HG03135 (cell line): ENCODE measurements at regions not wholly inside any gene's neighbourhood (a gene's known extent, or its start where the extent isn't known, plus 50 kb on each side); places are given as distances from the start of the nearest gene placed in this dataset.
"Not testable (repeated sequence)": the region's sequence is repeated elsewhere in the genome, so short reads cannot be mapped to it uniquely, and the experiment has no call there.

Experiments
- ATAC-seq: cut with Tn5 transposase; IDR thresholded peaks from one replicate; pipeline ENCODE4 v1.9.1; 2021; ENCODE audit warnings: mild to moderate bottlenecking, moderate library complexity; ENCODE audit not compliant: unreplicated experiment

DNA sequence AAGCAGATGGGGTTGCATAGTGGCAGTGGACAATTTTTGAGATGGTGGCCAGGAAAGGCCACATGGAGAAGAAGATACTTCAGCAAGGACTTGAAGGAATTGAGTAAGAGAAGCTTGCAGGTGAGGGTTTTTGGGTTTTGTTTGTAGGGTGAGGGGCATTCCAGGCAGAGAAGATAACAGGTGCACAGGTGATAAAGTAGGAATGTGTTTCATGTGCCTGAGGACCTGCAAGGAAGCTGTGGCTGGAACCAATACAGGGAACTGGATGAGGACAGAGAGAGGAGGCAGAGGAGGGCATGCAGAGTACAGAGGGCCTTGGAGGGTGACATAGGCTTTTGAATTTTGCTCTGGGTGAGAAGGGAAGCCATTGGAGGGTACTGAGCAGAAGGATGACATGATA lies 314.5 kb downstream of the KLF12 start:
- no peak for ATAC-seq

DNA sequence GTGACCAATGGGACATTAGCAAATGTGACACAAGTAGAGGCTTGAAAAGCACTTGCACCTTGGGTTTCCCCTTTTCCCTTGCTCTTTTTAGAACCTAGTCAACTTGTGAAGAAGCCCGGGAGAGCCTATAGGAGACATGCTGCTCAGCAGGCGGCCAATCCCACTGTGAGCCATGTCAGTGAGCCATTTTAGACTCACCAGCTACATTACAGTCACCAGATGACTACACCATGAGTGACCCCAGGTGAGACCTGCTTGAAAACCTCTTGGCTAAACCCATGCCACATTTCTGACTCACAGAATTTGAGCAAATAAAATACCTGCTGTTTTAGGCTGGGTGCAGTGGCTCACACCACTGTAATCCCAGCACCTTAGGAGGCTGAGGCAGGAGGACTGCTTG lies 317.5 kb downstream of the KLF12 start:
- no peak for ATAC-seq

DNA sequence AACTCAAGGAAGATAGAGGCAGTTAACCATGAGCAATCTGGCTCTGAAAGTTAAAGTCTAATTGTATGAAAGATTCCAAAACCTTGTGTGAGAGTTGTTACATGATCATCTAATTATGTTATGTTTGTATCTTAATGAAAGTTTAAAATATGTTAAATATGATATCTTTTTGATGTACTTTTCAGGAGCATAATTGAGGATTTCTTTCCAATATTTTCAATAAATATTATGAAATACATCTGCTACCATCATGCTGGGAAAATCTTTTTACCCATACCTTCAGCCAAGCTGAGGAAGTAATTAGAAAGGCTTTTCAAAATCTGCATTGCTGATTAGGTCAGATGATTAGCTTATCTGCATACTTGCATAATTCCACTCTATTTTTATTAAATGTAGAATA lies 318.4 kb downstream of the KLF12 start:
- ATAC-seq: no peak

DNA sequence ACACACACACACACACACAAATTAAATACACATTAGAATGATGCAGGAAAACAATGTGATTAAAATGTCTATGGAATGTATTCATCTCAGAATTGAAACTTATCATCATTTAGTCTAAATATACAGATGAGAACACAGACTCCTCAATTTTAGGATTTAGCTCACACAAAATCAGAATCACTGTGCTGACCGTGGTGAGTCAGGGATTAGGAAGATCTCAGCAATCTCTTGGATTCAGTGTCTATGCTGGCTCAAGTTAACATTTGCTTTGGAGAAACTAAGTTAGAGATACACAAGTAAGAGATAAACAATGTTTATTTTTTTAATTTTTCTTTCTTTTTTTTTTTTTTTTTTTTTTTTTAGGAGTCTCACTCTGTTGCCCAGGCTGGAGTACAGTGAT lies 323.6 kb downstream of the KLF12 start:
- no peak for ATAC-seq

DNA sequence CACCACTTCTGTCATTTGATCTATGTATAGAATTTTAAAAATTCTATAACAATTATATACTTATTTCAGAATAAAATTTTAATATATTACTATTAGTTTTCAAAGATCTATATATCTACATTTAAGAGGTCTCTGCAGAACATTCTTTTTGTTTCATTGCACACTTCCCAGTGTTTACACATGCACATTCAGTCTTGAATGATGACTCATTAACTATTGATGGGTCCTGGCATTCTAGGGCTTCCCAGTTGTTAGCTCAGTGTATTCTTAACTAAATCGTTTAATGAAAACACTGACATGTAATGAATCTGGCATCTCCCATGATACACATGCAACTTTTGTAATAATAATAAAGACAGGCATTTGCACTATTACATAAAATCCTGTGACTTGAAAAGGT lies 324.6 kb downstream of the KLF12 start:
- ATAC-seq: no peak

DNA sequence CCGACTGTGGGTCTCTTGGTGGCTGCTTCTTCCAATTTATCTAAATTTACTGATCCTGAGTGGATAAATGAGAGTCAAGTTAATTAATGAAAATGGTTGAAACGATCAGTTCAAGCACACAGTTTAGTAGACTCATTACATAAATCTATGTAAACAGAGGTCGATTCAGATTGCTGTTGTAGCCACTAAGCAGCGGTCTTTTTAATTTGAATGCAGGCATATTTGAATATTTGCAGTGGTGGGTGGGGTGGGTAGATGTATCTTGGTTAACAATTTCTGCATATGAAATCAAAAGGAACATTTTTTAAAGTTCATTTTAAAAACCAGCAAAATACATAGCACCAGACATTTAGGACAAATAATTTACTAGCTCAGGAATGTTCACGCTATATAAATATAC lies 325.9 kb downstream of the KLF12 start:
- ATAC-seq: no peak

DNA sequence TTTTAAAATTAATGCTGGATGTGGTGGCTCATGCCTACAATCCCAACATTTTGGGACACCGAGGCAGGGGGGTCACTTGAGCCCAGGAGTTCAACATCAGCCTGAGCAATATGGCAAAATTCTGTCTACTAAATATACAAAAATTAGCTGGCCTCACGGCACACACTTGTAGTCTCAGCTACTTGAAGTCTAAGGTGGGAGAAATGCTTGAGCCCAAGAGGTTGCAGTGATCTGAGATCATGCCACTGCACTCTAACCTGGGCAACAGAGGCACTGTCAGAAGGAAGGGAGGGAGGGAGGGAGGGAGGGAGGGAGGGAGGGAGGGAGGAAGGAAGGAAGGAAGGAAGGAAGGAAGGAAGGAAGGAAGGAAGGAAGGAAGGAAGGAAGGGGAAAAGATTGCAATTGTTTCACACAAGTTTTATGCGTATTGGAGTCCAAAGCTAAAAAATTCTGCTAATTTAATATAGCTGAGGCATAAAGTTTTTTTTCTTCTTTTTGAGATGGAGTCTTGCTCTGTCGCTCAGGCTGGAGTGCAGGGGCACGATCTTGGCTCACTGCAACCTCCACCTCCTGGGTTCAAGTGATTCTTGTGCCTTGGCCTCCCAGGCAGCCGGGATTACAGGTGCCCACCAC lies 328.8 kb downstream of the KLF12 start:
- ATAC-seq: not testable (repeated sequence)

DNA sequence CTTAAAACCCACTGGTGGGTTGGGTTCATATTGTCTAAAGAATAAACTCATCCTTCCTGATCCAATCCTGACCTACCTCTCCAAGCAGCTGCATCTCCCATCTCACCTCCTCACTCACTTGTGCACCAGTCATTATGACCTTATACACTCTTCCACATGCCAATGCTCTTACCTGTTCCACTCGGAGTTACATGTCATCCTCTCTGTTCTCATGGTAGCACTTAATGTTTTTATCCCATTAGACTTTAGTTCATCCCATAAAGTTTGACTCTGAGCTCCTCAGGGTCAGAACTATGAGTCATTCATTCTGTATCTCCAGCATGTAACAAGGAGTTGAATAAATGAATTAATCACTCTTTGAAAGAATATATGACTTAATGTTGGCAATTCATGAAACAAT lies 330.2 kb downstream of the KLF12 start:
- no peak for ATAC-seq

DNA sequence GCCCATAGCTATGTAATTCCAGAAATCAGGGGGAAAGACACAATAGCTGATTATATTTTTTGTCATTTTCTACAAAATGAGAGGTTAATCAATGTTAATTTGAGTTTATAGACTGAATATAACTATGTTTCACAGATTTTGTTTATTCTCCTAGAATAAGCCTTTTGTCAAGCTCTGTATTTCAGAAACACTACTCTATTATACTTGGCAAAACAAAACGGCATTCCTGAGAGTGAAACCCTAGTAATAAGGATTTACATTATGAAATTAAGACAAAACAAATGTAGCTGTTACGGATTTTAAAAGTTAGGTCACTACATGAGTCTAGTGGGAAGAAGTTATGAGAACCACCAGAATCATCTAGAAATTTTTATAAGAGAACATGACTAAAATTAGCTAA lies 334.2 kb downstream of the KLF12 start:
- no peak for ATAC-seq

DNA sequence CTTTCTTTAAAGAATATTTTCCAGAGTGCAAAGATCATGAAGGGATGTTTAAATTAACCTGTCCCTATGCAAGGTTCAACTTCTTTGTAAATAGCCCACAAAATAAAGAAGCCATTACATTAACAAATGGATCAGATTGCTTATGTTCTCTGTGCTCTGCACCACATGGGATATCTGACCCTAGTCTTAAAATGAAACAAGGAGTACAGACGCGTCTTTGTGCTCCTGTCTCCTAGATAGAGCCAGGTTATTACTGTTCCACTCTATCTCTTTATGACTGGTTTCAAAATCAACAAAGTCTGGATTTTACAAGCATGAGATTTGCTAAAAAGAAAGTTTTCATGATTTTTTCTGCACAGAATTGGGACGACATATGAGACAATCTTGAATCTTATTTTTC lies 339.4 kb downstream of the KLF12 start:
- no peak for ATAC-seq

DNA sequence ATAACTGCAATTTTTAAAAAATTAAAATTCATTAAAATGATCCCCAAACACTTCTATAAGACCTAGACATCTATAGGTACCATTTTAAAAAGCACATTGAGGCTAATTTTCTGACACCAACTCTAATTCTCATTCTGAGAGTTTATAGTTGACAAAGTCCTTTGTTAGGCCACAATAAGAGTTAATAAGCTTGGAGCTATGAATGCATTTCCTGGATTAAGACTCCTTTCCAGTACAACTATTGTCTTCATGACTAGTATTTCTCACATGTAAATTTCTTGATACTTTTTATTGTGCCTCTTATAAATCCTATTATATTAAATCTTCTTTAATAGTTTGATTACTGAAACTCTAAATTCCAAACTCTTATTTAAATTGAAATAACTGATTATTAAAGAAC lies 340.8 kb downstream of the KLF12 start:
- no peak for ATAC-seq

DNA sequence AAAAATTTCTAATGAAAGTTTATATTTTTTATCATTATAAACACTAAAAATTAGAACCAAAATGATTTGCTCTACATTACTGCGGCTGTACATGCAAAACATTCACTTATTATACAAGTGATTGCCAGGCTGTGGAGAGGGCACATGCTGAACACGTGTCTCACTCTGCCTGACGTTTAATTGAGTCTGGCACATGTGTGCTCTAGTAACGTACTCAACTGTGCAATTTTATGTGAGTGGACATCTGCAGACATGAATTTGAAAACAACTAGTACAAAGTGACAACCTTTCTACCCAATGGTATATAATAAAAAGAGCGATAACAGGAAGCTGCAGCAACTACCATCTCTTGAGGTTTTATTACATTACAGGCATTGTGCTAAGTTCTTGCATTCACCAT lies 341.4 kb downstream of the KLF12 start:
- no peak for ATAC-seq

DNA sequence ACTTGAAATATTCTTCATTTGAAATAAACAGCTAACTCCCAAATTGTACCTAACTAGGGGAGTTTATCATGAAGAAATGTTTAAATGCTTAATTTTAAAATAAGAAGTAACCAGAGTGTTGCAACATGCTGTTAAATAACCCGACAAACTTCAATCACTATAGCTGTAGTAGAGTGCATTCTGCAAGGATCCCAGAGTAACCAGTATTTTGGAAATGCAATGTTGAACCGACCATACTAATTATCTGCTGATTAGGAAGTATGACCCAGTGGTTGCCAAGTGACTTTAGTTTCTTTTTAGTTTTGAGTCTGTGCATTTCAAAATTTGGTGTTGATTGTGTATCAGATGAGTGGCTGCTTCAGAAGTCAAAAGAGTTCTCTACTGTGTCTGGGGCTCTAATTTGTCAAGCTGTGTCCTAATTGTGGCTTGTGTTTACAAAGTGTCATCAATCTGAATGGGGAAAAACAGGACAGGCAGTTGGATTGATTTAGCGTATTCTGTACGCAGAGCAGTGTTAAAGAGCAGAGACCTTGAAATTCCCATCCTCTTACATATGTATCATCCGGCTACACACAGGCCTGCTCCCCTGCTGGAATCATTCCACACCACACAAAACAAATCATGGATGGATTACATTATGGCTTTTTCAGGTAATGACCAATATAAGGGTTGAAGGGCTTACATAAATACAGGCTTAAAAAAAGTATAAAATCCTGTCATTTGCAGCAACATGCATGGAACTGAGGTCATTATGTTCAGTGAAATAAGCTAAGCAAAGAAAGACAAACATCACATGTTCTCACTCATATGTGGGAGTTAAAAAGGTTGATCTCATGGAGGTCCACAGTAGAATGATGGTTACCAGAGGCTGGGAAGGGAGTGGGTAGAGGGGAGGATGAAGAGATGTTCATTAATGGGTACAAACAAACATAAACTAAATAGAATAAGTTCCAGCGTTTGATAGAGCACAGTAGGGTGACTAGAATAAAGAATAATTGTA lies 351.5 kb downstream of the KLF12 start:
- ATAC-seq: no peak

DNA sequence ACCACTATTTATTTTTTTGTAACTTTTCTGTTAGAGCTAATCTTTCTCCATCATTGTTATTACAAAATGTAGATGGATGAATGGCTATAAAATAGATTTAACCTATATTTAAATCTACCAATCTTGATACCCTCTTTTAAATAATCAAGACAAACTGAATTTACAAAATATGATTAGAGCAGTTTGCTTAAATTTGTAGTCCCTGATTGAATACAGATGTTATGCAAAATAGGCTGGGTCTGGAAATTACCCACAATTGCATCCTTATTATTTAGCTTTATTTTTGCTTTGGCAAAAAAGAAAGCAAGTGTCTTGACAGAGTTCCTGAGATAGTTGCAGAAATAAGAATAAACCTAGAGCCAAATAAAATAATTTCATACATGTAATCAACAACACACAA lies 352.8 kb downstream of the KLF12 start:
- no peak for ATAC-seq

DNA sequence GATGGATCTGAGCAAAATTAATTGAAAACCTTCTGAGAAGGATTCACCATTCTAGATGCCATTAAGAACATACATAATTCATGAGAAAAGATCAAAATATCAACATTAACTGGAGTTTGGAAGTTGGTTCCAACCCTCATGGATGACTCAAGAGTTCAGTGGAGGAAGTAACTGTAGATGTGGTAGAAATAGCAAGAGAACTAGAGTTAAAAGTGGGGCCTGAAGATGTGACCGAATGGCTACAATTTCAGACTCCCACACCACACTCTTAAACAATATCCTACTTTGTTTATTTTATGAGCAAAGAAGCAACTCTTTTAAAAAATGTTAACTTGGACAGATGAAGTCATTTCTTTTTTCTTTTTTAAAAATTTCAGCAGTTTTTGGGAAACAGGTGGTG lies 354.3 kb downstream of the KLF12 start:
- no peak for ATAC-seq

DNA sequence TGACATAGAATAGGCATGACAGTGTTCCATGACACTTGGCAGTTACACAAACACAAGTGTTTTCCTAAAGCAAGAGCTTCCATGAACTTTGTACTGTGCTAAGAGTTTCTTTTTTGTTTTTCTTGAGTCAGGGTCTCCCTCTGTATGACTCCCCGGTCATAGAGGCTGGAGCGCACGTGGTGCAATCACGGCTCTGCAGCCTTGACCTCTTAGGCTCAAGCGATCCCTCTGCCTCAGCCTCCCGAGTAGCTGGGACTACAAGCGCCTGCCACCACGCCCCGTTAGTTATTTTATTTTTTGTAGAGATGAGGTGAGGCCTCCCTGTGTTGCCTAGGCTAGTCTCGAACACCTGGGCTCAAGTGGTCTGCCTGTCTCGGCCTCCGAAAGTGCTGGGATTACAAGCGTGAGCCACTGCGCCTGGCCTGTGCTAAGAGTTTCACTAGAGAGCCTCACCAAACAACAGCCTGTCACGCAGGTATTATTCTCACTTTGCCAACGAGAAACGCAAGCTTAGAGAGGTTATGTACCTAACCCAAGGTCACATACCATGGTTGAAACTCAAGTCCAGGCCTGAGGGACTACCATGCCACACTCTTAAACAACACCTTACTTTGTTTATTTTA lies 355.9 kb downstream of the KLF12 start:
- no peak for ATAC-seq

DNA sequence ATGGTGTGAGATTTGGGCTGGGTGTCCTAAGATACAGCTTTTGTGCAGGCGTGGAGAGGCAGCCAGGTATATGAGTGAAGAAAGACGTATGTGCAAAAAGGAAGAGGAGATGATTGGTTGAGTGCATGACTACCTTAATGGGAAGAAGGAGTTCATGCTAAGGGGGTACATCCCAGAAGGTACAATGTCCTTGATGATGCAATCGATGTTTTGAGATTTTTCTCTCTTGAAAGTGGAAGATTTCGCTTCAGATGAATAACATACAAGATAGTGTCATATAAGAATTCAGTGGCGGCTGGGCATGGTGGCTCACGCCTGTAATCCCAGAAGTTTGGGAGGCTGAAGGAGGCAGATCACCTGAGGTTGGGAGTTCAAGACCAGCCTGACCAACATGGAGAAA lies 357.1 kb downstream of the KLF12 start:
- no peak for ATAC-seq

DNA sequence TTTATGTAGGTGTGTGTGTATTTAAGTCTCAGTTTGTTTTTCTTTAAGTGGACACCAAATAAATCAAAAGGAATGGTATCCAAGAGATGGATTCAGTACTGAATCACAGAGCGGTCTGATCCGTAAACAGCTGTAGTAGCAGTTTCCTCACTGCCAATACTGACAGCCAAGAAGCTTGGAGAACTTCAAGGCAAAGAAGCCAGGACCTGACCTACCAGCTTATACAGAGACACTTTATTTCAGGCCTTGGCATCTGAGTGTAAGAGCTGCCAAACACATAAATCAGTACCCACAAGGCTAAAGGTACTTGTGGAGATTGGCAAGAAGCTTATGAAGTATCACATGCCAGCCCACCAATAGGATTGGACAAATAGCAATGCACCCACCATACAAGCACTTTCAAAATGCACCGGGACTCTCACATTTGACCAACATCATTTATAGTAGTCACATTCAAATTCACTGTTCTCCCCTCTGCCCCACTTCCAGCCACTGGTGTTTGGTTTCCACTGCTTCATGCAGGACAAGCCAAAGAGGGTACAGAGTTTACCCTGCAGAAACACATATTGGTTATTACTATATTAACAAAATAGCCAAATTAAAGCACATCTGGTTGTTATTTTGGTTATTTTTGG lies 357.9 kb downstream of the KLF12 start:
- no peak for ATAC-seq

DNA sequence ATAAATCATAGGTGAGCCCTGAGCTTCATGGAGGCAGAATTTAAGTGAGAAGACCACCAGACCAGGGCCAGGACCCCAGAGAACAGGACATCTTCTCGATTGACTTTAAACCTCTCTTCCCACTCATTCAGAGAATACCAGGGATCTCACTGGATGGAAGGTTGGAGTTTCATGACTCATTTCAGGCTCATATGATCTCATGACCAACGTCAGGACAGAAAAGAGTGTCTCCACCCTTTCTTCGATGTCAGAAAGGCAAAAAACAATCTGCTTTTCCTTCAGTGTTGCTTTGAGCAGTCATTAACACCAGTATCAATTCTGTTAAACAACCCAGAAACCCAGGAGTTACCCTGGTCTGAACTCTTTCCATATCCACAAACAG lies 361.0 kb downstream of the KLF12 start:
- no peak for ATAC-seq

DNA sequence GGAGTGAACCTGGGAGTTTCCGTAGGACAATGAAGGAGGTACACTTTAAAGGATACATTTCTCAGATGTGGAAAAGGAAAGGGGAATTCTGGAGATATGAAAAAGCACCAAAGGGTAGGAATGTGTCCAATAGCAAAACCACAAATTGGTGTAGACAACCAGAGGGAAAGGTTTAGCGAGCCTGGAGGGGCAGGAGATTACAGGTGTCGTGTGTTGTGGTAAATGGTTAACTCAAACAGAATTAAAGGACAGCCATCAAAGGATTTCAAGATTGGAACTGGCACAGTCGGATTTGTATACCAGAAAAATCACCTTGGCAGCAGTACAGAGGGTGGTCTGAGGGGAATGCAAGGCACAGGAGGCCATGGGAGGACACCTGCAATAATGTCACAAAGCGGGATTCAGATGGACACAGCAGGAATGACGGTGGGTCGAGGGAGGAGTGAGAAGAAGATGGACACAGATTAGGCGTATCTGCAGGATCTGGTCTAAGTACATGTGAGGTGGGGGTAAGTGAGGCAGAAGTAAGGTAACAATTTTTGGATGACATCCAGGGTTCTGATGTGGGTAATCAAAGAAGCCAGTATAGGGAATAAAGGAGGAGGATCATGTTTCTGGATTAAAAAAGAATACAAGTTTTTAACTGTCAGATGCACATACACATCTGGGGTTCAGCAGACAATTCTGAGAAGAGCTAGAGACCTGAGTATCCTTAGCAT lies 361.6 kb downstream of the KLF12 start:
- no peak for ATAC-seq
